IMR-90 (cell line): ENCODE measurements at regions not wholly inside any gene's neighbourhood (a gene's known extent, or its start where the extent isn't known, plus 50 kb on each side); places are given as distances from the start of the nearest gene placed in this dataset.

Experiments
- ATAC-seq: fragments of 200-7000 bp; cut with Tn5 transposase; 2 replicates; pipeline ENCODE4 v1.9.1; 2020; ENCODE audit warnings: low read depth, mild to moderate bottlenecking, moderate library complexity
- BruUV-seq: library from RNA; stranded (reverse); fragments of 400-500 nt; replicated peaks from 2 replicates; lab custom pipeline; 2021; lab: Mats Ljungman, UMichigan
- CTCF ChIA-PET: fragments of 300-600 bp; formaldehyde crosslinking; extraction: SDS; loops from one replicate; lab custom pipeline; 2021; ENCODE audit warnings: antibody characterized with exemption; lab: Yijun Ruan, JAX
- POLR2A ChIA-PET: fragments of 300-600 bp; sonication (Branson Sonifier 250); formaldehyde crosslinking; loops from one replicate; lab custom pipeline; 2022; ENCODE audit warnings: antibody characterized with exemption; ENCODE audit not compliant: unreplicated experiment; lab: Charles Lee
- DNase-seq: peaks from one replicate; pipeline ENCODE4 v3.0.0; 2013
- H2AFZ ChIP-seq: replicated peaks from 2 replicates; pipeline ENCODE3; 2013; ENCODE audit warnings: low read length, mild to moderate bottlenecking; ENCODE audit not compliant: poor library complexity
- H2AK5ac ChIP-seq: 2 replicates; pipeline ENCODE4 v1.6.1; 2013; ENCODE audit warnings: low read depth, low read length, inconsistent platforms
- H2AK9ac ChIP-seq: replicated peaks from 2 replicates; pipeline ENCODE3; 2013; ENCODE audit warnings: mild to moderate bottlenecking, low read depth, low read length, moderate library complexity; ENCODE audit not compliant: poor library complexity
- H2BK120ac ChIP-seq: 2 replicates; pipeline ENCODE4 v1.6.1; 2013; ENCODE audit warnings: low read depth, low read length, inconsistent platforms
- H2BK15ac ChIP-seq: 3 replicates; pipeline ENCODE4 v1.6.1; 2013; ENCODE audit warnings: low read depth, low read length, inconsistent platforms
- H2BK20ac ChIP-seq: 2 replicates; pipeline ENCODE4 v1.6.1; 2013; ENCODE audit warnings: low read depth, mild to moderate bottlenecking, inconsistent platforms, low read length, moderate library complexity
- H2BK5ac ChIP-seq: 2 replicates; pipeline ENCODE4 v1.6.1; 2013; ENCODE audit warnings: mild to moderate bottlenecking, low read depth, low read length, inconsistent platforms; ENCODE audit not compliant: poor library complexity, severe bottlenecking
- H3K14ac ChIP-seq: replicated peaks from 2 replicates; pipeline ENCODE4 v1.6.1; 2013; ENCODE audit warnings: low read depth, low read length, inconsistent platforms
- H3K18ac ChIP-seq: 2 replicates; pipeline ENCODE4 v1.6.1; 2013; ENCODE audit warnings: low read depth, low read length, control low read depth
- H3K23ac ChIP-seq: 2 replicates; pipeline ENCODE4 v1.6.1; 2013; ENCODE audit warnings: low read depth, low read length, inconsistent platforms
- H3K27ac ChIP-seq: 2 replicates; pipeline ENCODE4 v1.5.1; 2013; ENCODE audit warnings: mild to moderate bottlenecking, control low read depth, low read length; ENCODE audit not compliant: insufficient read depth
- H3K27me3 ChIP-seq: 2 replicates; pipeline ENCODE4 v1.6.1; 2013; ENCODE audit warnings: low read length; ENCODE audit not compliant: control insufficient read depth, insufficient read depth
- H3K36me3 ChIP-seq: 2 replicates; pipeline ENCODE4 v1.6.1; 2013; ENCODE audit warnings: low read length, mixed read lengths; ENCODE audit not compliant: control insufficient read depth, insufficient read depth
- H3K4ac ChIP-seq: 2 replicates; pipeline ENCODE4 v1.6.1; 2013; ENCODE audit warnings: low read depth, low read length, inconsistent platforms
- H3K4me1 ChIP-seq: 2 replicates; pipeline ENCODE4 v1.6.1; 2013; ENCODE audit warnings: low read length, mixed read lengths; ENCODE audit not compliant: control insufficient read depth, insufficient read depth
- H3K4me2 ChIP-seq: 2 replicates; pipeline ENCODE4 v1.6.1; 2013; ENCODE audit warnings: low read depth, mild to moderate bottlenecking, control low read depth, low read length, moderate library complexity
- H3K4me3 ChIP-seq: 2 replicates; pipeline ENCODE4 v1.5.1; 2013; ENCODE audit warnings: low read depth, mild to moderate bottlenecking, control low read depth, low read length, moderate library complexity; ENCODE audit not compliant: insufficient read depth
- H3K56ac ChIP-seq: 2 replicates; pipeline ENCODE4 v1.6.1; 2013; ENCODE audit warnings: low read length, inconsistent platforms; ENCODE audit not compliant: insufficient read depth; ENCODE audit errors: extremely low read depth
- H3K79me1 ChIP-seq, 2 experiments: 2 replicates each; pipeline ENCODE4 v1.6.1; 2013; ENCODE audit warnings: low read length in 2 of 2, inconsistent platforms in 1 of 2, low read depth in 1 of 2
- H3K9ac ChIP-seq: 2 replicates; pipeline ENCODE4 v1.6.1; 2013; ENCODE audit warnings: low read depth, low read length, control low read depth
- H3K9me1 ChIP-seq: 2 replicates; pipeline ENCODE4 v1.6.1; 2013; ENCODE audit warnings: low read length, inconsistent platforms; ENCODE audit not compliant: insufficient read depth
- H3K9me3 ChIP-seq: 2 replicates; pipeline ENCODE4 v1.6.1; 2013; ENCODE audit warnings: low read length; ENCODE audit not compliant: control insufficient read depth, insufficient read depth
- H4K20me1 ChIP-seq: 2 replicates; pipeline ENCODE4 v1.6.1; 2013; ENCODE audit warnings: low read length, inconsistent platforms; ENCODE audit not compliant: insufficient read depth
- H4K5ac ChIP-seq: 2 replicates; pipeline ENCODE4 v1.6.1; 2013; ENCODE audit warnings: mild to moderate bottlenecking, low read depth, low read length, control low read depth
- H4K8ac ChIP-seq, 2 experiments: 2 replicates each; pipeline ENCODE4 v1.6.1; 2013; ENCODE audit warnings: low read depth in 2 of 2, low read length in 2 of 2, control low read depth in 1 of 2, inconsistent platforms in 1 of 2
- H4K91ac ChIP-seq: 2 replicates; pipeline ENCODE4 v1.6.1; 2013; ENCODE audit warnings: low read depth, low read length, inconsistent platforms; ENCODE audit not compliant: insufficient read depth
- CEBPB ChIP-seq: IDR thresholded peaks from 2 replicates; pipeline ENCODE4 v1.6.1; 2012; ENCODE audit warnings: low read depth, low read length, improper control_type of control experiment
- FOS ChIP-seq: fragments of 150-350 bp; IDR thresholded peaks from 2 replicates; pipeline ENCODE4 v1.6.1; 2016; ENCODE audit warnings: low read depth, low read length
- MXI1 ChIP-seq: IDR thresholded peaks from 2 replicates; pipeline ENCODE4 v1.6.1; 2012; ENCODE audit warnings: low read depth, mild to moderate bottlenecking, low read length, moderate library complexity, borderline replicate concordance
- NFE2L2 ChIP-seq: fragments of 150-350 bp; IDR thresholded peaks from 2 replicates; pipeline ENCODE4 v1.6.1; 2016; ENCODE audit warnings: low read depth, mild to moderate bottlenecking, low read length
- RAD21 ChIP-seq: IDR thresholded peaks from 2 replicates; pipeline ENCODE4 v1.6.1; 2012; ENCODE audit warnings: low read length, improper control_type of control experiment
- RCOR1 ChIP-seq: IDR thresholded peaks from 2 replicates; pipeline ENCODE4 v1.6.1; 2012; ENCODE audit warnings: mild to moderate bottlenecking, low read length, improper control_type of control experiment; ENCODE audit not compliant: insufficient replicate concordance
- SMC3 ChIP-seq: fragments of 150-350 bp; IDR thresholded peaks from 2 replicates; pipeline ENCODE4 v1.6.1; 2016; ENCODE audit warnings: low read depth, mild to moderate bottlenecking, antibody characterized with exemption, low read length, moderate library complexity
- whole genome bisulfite sequencing, 2 experiments: methylation state at CpG; one replicate each; pipeline versions ENCODE4 v1.1.5 to v1.1.7; 2013; ENCODE audit warnings: missing lambda C conversion rate in 2 of 2; ENCODE audit not compliant: insufficient read length in 1 of 2; ENCODE audit errors: extremely low coverage in 2 of 2; 5-methylcytosine and 5-hydroxymethylcytosine counted together
- dilution Hi-C: fragments of 300-500 bp; cut with HindIII; formaldehyde crosslinking; loops from one replicate; pipeline ENCODE4 v1.14.3; 2018; ENCODE audit warnings: low sequenced_read_pairs; ENCODE audit not compliant: unreplicated experiment
- in situ Hi-C: fragments of 300-500 bp; cut with MboI; formaldehyde crosslinking; loops from 3 replicates; pipeline ENCODE4 v1.14.3; 2019; ENCODE audit warnings: low sequenced_read_pairs, inconsistent platforms, mixed read lengths
- intact Hi-C: fragments of 100-400 bp; cut with micrococcal nuclease; formaldehyde crosslinking; loops from 2 replicates; pipeline ENCODE4 v1.10.0; 2022
- TF ChIP-seq, protein P1 (sequence below): conservative IDR thresholded peaks from 2 replicates; pipeline ENCODE4 v1.5.1; 2012; ENCODE audit warnings: mild to moderate bottlenecking, low read depth, low read length, improper control_type of control experiment

DNA sequence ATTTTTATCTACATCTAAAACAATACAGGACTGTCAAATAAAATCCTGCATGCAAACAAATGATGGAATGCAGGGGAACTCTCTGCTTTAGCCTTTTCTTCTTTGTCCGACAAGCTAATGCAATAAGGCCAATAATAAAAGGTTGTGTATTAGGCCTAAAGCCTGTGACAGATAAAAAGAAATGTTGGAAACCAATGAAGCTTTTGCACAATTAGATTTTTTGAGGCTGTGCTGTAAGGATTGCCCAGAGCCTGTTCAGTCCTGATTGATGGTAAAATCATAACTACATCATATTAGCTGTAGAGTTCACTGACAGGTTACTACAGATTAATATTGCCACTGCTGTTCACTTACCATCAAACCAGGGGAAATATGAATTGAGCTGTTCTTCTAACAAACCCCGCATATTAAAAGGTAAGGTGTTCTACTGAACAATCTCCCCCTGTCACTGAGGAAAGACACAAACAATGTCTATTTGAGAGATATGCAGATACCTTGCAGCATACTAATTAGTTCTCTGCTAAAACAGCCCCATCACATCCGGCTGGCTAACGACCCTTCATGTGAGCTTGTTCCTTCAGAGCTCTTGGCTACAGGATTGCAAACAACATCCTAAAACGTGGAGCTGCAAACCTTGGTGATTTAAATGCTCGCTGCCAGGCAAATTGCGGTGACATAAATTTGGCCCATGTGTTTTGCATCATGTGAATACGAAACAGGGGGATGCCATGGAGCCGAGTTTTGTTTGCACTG lies 305.4 kb downstream of the MTX2 start (continued):
- TF ChIP-seq FOS (no peak), NFE2L2 (no peak), RCOR1 (no peak), CEBPB (no peak), MXI1 (no peak)

DNA sequence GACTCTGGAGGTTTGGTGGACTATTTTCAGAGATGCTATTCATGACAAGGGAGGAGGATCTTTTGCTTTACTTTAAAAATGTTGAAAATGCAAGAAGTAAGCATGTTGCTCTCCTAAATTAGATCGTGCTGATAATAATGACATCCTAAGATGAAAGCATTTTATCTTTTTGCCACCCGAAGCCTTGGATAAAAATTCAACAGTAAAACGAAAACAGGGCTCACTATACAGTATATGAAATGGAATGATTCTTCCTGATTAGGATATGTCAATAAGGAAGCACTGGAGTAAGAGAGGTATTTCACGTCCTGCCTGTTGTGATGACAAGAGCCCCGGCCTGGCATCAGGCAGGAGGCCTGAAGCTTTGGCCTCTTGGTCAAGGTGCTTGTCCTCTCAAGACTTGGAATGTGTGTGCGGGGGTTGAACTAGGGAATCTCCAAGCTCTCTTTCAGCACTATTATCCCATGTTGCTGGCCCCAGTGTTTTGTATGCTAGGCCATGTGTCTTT lies 306.0 kb downstream of the MTX2 start:
- no peak overlapping the region for H2BK15ac ChIP-seq
- CTCF ChIA-PET = interaction anchor here (0.5 to 0.6 kb wide), 2 partner anchors 80 to 1052 kb away, joined by 3 to 6 read pairs; no protein-coding TSS in a partner anchor
- no peak overlapping the region for H3K56ac ChIP-seq
- DNase-seq = no peak
- no peak overlapping the region for H2AFZ ChIP-seq
- H4K91ac ChIP-seq = no peak overlapping the region
- no peak overlapping the region for H3K23ac ChIP-seq
- no peaks in the 10 kb centered on the region for H3K9me1 ChIP-seq
- H2BK20ac ChIP-seq = no peak overlapping the region
- in situ Hi-C loops = no loop called here
- H3K36me3 ChIP-seq = no peaks in the 10 kb centered on the region
- H3K9me3 ChIP-seq = no peaks in the 10 kb centered on the region
- H3K27ac ChIP-seq = no peak overlapping the region
- no peak overlapping the region for H2AK5ac ChIP-seq
- TF ChIP-seq, protein P1, sequence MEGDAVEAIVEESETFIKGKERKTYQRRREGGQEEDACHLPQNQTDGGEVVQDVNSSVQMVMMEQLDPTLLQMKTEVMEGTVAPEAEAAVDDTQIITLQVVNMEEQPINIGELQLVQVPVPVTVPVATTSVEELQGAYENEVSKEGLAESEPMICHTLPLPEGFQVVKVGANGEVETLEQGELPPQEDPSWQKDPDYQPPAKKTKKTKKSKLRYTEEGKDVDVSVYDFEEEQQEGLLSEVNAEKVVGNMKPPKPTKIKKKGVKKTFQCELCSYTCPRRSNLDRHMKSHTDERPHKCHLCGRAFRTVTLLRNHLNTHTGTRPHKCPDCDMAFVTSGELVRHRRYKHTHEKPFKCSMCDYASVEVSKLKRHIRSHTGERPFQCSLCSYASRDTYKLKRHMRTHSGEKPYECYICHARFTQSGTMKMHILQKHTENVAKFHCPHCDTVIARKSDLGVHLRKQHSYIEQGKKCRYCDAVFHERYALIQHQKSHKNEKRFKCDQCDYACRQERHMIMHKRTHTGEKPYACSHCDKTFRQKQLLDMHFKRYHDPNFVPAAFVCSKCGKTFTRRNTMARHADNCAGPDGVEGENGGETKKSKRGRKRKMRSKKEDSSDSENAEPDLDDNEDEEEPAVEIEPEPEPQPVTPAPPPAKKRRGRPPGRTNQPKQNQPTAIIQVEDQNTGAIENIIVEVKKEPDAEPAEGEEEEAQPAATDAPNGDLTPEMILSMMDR = no peak
- TF ChIP-seq RAD21 = no peak
- TF ChIP-seq SMC3 = no peak
- H3K18ac ChIP-seq = no peak overlapping the region
- no peak overlapping the region for H4K5ac ChIP-seq
- no peak overlapping the region for H2AK9ac ChIP-seq
- POLR2A ChIA-PET = no interaction called here
- no CpG with 5 or more reads among the region's 6 CpGs for WGBS, 2 experiments
- no peak overlapping the region for H3K4ac ChIP-seq
- H2BK5ac ChIP-seq = no peak overlapping the region
- H4K8ac ChIP-seq = no peak overlapping the region
- intact Hi-C loops = no loop called here
- BruUV-seq = no TSS peak
- H3K79me1 ChIP-seq = no peaks in the 10 kb centered on the region
- H3K4me3 ChIP-seq = no peak overlapping the region
- no peaks in the 10 kb centered on the region for H4K20me1 ChIP-seq
- no peak overlapping the region for H3K4me2 ChIP-seq
- no peak overlapping the region for H2BK120ac ChIP-seq
- dilution Hi-C loops = no loop called here
- H3K14ac ChIP-seq = no peak overlapping the region
- H3K9ac ChIP-seq = no peak overlapping the region
- no peak for ATAC-seq
- no peaks in the 10 kb centered on the region; the same call in none of the 2 replicates for H3K27me3 ChIP-seq
- H3K4me1 ChIP-seq = no peaks in the 10 kb centered on the region
